Middle frontal gyrus (tissue), 1 donor: ENCODE measurements at regions not wholly inside any gene's neighbourhood (a gene's known extent, or its start where the extent isn't known, plus 50 kb on each side); places are given as distances from the start of the nearest gene placed in this dataset.

Experiments used
- DNase-seq: peaks from one replicate; pipeline ENCODE4 v3.0.0-alpha.2; 2015; ENCODE audit warnings: low spot score; ENCODE audit errors: extremely low spot score

DNA sequence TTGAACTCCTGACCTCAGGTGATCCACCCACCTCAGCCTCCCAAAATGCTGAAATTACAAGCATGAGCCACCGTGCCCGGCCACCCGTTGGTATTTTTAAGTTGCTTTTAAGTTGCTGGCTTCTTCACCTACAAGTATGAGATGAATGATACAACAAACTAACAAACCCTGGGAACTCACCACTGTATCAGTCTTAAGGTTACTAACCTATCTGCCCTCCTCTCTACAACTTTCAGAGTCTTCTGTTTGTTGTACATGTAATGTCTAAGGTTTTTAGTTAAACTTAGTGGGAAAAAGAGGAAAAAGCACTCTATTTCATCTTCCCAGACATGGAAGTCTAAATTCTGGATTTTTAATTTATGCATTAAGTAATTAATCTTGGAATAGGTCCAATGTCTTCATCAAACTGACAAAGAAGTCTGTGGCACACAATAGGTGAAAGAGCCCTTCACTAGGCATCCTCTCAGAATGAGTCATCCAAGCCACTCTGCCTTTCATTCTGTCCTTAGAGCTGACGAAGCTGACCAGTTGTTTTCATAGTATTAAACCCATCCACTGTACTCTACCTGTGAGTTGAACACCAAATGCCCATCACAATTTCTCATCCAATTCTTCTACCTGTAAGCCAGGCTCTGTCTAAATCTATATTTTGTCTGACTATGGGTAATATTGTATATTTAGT lies 936.1 kb downstream of the TUSC7 start:
- DNase-seq: no peak

DNA sequence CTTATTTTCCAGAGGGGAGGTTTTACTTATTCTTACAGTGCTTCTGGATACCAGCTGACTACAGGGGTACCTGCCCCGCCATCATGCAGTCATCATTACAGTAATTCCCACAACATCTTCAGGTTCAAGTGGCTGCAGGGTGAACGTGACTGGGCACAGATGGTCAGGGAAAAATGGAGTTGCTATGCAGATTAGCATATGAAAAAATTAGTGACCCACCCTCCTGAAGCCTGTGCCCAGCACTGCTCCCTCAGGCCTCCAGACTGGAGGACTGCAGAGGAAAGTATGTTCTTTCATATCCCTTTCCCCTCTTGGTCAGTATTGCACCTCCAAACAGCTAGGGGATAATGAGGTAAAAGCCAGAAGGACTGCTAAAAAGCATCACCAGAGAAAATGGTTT lies 937.9 kb downstream of the TUSC7 start:
- no peak for DNase-seq

DNA sequence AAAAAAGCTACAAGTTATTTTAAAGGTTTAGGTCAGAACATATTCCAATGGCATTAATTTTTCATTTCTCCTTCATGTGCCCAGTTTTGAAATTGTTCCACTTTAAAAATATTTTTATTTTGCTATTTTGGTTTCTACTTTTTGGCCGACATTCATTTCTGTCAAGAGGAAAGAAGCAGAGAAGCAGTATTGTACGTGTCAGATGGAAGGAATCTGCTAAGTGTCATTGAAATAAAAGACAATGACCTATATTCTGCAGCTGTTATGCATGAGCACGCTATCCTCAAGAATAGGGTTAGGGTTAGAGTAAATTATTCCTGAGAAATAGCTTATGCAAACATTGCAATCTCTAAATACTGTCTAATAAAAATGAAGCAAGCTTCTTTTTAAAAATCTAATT lies 941.7 kb downstream of the TUSC7 start:
- DNase-seq: no peak

DNA sequence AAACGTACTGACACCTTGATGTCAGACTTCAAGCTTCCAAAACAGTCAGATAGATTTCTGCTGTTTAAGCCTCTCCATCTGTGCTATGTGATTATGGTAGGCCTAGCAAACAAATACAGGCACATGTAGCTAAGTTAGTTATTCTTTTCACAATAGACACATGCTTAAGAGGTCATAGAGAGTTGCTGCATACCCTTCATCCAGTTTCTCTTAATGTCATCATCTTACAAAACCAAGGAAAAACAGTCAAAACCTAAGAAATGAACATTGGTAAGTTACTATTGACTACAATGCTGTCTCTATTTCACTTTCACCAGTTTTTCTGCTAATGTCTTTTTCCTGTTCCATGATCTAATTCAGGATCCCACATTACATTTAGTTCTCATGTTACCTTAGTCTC lies 946.8 kb downstream of the TUSC7 start:
- no peak for DNase-seq

DNA sequence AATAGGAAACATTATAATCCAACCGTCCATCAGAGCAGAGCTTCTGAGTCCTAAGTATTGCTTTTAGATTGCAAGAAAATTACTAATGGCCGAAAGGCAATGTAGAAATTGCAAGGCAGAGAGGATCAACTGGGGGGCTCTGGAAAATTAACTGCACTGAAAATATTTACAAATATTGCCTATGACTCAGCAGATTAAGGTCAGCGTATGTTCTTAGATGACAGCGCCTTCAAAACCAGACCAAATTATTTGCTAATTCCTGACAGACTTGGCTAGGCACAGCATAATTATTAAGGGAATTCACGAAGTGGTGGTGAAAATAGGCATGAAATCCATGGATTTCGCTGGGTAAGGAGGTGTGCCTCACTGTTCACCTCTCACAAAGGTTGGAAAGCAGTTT lies 947.7 kb downstream of the TUSC7 start:
- no peak for DNase-seq

DNA sequence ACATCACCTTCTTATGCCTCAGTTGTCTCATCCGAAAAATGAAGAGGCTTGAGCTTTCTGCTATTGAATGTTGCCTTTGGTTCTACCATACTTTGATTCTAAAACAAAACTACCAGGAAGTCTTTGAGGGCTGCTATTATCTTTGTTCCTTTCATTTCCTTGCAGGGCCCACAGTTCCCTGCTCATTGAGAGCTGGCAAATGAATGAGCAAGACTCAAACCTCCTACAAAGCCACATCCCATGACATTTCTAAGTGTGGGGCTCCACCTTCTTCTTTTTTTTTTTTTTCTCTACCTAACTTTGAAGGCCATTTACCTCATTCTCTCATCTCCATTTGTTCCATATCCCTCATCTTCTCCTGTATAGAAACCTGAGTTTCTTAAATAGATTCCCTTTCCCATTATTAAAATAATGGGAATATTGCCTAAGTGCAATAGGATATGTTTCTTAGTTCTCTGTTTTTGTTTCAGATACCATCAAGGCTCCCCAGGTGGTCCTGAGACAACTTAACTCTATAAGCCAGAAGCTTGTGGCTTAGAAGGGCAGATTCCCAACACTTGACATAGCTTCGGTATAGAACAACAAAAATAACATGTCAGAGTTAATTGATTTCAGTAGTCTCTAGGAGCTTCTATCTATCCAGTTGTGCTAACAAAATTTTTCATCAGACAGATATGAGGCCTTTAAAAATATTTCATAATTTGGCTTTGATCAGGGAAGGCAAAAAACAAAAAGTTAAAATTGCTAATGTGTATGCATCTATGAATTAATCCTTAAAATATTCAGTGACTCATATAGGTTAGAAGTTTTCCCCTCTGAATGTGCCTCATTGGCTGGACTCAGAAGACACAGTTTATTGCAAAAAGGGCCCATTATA lies 951.6 kb downstream of the TUSC7 start:
- DNase-seq: no peak

DNA sequence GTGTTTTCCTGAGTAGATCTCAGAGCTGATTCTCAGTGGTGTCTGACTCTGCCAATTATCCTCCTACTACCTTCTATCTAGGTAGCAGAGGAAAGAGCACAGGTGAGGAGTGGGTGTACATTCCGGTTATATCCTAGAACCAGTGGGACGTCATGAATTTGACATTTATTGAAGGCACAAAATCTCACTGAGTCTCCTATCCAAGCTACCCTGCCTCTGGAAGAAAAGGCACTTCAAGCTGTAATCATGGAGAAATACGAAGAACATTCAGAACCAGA lies 952.2 kb downstream of the TUSC7 start:
- no peak for DNase-seq

DNA sequence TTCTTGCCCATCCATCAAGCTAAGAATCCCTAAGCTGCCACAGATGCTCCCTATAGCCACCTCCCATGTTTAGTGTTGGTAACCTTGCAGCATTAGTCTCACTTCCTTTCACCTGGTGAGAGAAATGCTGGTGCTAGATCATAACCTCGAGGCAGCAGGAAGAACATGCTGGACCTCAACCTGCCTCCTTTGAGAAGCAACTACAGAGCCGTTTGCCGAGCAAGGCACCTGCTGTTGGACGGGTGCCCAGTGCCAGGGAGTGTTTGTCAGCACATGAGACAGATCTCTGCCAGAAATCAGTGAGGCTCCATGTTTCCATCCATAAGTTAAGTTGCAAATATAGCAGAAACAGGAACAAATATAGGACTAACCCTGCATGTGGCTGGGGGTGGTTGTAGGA lies 955.7 kb downstream of the TUSC7 start:
- peak; percentile 15 for DNase-seq

DNA sequence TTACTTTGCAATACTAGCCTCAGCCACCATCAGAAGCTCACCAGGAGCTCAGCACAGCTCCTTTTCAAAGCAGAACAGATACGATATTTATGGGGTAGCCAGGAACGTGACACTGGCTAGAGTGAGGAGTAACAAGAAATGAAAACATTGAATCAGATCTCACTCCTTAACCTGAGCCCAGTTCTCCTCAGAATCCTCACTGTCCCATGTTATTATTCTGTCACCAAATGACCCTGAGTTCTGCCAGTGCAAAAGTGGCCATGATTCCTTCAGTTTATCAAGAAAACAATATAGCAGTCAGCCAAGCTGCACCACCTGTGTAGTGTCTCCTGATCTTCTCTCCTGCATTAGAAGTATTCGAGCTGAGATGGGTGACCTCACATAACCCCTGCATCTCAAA lies 956.7 kb downstream of the TUSC7 start:
- no peak for DNase-seq

DNA sequence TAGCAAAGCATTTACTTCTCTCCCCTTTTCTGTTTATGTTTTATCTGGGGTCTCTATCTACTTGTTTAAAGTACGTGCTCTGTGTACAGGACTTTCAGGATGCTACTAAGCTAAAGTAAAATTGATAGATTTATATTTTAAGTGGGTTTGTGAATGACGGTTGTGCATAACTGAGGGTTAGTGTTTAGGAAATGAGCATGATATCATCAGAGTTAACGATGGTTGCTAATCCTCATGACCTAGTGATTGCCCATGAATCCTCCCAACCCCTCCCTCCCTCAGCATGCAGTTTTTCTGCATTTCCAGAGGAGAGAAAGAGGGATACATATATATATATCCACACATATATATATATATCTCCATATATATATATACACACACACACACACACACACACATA lies 957.2 kb downstream of the TUSC7 start:
- DNase-seq: no peak

DNA sequence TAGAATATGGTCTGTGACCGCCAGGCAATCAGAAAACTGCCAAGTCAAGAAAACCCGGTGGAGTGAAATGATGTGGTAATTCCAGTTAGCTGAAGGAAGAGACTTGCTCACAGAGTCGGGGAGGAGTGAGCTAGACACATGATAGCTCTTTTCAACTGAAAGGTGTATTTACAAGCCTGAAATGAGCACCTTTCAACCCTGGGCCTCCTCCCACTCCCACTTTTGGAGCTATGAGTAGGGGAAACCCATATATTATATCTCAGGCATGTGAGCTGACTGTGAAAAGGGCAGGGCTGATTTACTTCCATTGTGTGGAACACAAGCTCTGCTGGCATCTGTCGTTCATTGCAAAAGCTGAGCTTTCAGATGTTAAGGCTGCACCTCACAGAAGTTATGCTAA lies 960.2 kb downstream of the TUSC7 start:
- no peak for DNase-seq

DNA sequence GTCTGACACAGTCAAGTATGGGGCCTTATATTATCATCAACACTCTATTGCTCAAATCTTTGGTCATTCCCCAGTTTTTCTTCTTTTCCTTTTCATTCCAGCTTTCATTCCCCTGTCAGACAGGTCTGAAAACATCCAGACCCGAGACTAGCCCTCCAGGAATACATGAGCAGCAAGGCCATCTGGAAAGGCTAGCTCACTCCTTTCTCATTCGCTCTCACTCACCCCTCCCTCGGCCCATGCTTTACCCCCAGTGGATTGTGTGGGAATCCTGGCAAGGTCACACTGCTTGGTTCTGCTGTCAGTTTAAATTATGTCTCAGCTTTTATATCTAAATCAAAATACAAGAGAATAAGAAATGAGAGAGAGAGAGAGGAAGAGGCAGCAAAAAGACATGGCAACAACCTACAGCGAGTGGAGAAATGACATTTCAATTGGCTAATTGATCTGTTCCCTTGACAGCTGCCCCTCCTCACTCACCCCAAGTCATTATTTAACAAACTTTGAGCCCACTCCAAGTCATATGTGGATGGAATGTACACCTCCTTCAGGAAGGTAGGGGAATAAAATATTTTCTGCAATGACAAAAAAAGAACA lies 962.2 kb downstream of the TUSC7 start:
- no peak for DNase-seq

DNA sequence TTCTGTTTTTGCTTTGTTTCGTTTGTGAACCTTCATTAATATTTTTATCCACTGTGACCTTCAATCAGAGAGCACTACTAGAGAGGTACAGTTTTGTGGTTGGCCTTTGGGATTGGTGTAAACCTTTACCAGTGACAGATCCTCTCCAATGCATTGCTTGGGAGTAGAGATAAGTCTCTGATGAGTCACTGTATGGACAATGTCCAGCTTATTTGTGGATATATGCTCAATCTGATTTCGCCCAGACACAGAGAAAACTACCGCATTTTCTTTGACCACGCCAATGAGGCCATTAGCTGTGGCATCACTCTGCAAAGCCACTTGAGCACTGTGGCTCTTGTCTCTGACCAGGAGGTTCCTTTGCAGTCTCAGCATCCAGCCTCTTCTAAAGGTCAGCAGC lies 964.7 kb downstream of the TUSC7 start:
- no peak for DNase-seq

DNA sequence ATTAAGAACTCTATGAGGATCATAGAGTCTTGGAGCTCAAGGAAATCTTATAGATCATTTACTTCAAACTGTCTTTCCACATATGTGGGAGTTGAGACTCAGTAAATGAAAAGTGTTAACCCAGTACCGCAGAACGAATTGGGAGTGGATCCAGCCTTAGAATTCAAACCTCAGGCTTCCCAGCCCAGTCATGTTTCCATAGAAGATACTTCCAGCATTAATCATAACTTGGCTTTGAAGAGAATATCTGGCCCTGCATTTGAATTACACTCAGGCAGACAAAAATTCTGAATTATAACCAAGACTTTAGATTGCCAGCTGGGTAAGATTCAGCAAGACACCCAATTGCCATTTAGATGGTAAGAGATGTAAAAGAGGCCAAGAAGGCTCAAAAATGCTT lies 972.0 kb downstream of the TUSC7 start:
- DNase-seq: no peak

DNA sequence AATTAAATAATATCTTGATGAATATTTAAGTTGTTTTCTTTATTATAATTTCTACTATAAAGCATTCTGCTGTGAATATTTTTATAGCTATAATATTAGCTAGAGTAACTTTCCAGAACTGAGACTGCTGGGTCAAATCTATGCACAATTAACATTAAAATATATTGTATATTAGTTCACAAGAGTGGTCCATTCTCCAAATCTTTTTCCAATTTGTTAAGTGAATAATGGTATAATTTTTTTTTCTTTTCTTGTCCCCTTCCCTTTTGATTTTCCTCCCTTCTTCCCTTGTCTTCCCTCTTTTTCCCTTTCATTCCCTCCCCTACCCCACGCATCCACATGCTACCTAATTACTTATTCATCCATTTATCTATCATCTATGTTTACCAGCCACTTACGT lies 977.5 kb downstream of the TUSC7 start:
- no peak for DNase-seq

DNA sequence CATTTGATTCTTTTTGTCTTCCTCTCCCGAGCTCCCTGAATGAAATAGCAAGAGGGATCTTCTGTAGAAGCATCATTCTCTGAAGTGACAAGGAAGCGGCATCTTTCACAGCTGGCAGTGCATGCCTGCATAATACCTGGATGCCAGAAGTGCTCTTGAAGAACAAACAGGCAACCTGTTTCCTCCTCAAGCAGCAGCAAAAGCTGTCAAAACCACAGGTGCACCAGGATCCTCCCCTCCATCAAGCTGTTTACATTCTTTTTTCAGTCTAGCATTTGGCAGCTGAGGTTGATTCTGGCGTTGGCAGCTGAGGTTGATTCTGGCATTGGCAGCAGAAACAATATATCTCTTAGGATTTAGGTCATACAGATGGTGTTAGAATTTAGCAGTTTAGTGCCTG lies 979.0 kb downstream of the TUSC7 start:
- no peak for DNase-seq

DNA sequence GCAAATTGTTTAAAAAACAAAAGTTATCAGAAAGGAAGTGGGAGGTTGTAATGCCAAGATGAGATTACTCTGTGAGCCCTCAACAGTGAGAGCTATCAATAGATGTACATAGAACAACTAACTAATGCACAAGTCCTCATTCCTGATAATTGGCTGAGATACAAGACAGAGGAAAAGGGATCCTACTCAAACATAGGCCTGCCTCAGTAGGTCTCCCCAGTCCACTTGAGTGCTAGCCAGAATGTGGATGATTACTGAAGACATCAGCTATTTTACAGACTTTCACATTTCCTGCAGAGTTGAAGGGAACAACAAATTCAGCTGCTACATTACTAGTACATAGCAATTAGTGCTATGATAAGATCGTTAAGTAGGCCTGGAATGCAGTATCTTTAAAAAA lies 981.9 kb downstream of the TUSC7 start:
- DNase-seq: no peak

DNA sequence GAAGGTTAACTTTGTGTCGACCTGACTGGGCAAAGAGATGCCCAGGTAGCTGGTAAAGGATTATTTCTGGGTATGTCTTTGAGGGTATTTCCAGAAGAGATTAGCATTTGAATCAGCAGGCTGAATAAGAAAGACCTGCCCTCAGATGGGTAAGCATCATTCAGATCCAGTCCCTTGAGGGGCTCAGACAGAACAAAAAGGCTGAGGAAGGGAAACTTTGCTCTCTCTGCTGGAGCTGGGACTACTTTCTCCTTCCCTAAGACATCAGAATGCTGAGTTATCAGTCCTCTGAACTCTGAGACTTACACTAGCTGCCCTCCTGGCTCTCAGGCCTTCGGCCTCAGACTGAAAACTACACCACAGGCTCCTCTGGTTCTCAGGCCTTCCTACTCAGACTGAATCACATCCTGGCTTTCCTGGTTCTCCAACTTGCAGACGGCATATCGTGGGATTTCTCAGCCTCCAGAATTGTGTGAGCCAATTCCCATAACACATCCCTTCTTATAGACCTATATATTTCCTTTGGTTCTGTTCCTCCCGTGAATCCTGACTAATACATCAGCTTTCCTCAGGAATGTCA lies 982.9 kb downstream of the TUSC7 start:
- DNase-seq: no peak

DNA sequence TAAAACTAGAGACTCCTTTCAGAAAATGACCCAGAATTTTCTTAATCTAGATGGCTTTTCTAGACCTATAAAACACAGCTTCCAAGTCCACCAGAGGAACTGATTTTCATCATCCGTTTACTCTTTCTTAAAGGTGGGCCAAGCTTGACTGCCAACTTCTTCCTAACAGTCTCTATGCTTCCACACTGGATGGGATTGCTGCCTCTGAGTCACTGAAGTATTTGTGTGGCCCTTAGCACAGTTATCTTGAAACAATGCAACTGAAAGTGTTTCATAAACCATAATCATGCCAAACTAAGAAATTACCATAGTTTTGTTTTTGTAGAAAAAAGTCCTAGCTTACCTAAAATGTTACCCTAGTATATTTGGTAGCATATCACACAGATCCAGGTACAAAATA lies 985.7 kb downstream of the TUSC7 start:
- DNase-seq: no peak

DNA sequence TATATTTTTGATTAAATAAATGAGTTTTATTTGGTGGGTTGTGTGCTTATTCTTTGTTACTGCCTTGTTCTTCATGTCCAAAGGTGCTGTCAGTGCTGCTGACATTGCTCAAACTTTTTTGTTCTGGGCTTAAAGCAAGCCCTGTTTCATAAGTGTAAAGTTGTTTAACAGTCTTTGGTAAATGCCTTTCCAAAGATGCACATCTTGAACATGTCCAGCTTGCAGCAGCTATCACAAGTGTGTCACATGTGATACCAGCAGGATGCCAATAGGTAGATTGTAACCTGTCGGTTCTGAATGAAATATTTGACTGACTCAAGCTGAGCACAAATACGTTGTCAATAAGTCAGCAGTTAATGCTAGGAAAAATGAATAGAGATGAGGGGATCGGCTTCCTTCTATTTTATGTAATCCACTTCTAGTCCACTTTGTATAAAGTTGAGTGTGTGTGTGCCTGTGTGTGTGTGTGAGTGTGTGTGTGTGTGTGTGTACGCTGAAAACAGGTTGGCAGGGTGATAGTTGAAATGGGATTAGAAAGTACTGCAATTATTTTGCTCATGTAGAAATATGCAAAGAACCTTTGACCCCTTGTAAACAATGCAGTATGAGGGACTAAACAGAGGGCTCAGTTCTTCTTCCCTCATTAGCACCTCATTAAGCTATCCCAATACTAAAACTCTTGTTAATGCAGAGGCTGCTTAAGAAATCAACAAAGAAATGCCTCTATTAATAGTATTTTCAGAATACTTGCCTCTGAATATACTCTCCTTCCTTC lies 986.5 kb downstream of the TUSC7 start:
- DNase-seq: no peak

DNA sequence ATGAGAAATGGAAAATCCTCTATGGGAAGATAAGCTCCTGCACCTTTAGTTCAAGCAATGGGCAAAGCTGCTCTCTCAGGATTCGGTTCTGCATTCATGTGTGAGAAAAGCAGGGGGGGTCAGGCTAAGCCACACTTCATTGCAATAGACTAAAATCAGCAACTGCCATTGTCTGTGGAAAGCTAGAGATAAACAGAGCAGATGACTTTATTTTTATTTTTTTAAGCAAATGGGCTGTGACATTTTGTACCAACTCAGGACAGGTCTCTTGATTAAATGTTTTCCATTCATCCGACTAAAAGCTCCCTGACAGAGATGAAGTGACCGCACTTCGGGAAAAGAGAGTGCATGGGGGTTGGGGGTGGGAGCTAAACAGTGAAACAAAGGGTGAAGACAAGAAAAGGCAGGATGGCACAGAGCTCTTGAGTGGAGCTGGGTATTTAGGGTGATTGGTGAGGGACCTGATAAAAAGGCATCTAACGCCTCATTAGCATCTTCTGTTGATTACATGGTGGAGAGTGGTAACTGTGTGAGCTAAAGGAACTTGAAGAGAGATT lies 987.4 kb downstream of the TUSC7 start:
- no peak for DNase-seq
